ENCODE measurements at regions not wholly inside any gene's neighbourhood (a gene's known extent, or its start where the extent isn't known, plus 50 kb on each side); places are given as distances from the start of the nearest gene placed in this dataset.

DNA sequence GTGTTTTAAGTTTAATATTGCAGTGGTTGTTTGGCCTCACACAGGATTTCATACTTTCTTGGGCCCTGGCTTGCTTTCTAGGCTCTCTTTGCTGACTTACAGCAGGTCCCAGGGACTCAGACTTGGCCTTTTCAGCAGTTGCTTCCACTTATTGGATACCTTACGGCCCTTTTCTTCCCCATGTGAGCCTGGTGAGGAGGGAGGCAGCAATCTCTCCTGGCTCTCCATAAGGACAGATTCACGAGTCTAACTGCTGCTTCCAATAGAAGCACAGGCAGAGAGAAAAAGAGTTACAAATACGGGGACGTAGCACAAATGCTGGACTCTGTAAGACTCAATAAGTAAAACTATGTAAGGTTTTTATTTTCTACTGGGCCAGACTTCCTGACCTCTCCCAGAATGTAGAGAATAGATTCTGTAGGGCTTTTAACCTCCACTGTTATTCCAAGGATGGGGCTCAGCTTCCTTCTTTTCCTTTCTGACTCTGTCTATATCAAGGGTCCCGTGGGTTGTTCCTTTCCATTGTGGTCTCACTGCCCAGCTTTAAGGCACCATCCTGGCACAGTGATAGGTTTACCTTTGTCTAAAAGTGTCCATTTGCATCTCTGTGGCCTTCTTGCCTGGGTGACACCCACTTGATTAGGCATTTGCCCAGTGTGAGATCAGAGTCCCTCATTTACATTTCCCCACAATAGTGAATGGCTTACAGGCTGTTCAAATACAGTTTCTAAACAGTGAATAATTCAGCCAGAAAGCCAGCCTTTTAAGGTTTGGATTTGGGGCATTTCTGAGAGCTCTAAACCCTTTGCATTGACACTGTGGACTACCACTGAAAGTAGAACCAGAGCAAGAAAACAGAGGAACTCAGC, 92.8 kb downstream of the RASSF10 start:
- TF ChIP-seq, protein P1, sequence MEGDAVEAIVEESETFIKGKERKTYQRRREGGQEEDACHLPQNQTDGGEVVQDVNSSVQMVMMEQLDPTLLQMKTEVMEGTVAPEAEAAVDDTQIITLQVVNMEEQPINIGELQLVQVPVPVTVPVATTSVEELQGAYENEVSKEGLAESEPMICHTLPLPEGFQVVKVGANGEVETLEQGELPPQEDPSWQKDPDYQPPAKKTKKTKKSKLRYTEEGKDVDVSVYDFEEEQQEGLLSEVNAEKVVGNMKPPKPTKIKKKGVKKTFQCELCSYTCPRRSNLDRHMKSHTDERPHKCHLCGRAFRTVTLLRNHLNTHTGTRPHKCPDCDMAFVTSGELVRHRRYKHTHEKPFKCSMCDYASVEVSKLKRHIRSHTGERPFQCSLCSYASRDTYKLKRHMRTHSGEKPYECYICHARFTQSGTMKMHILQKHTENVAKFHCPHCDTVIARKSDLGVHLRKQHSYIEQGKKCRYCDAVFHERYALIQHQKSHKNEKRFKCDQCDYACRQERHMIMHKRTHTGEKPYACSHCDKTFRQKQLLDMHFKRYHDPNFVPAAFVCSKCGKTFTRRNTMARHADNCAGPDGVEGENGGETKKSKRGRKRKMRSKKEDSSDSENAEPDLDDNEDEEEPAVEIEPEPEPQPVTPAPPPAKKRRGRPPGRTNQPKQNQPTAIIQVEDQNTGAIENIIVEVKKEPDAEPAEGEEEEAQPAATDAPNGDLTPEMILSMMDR (IDR thresholded peaks at IDR 0.05; ENCODE audit: insufficient read depth, low read length) = no peak
- TF ChIP-seq POLR2AphosphoS5 (IDR thresholded peaks at IDR 0.05; ENCODE audit: low read depth) (no peak), GABPA (IDR thresholded peaks at IDR 0.05; ENCODE audit: low read depth) (no peak)

Measured in HL-60 (cell line).